Ovary (tissue), 3 donors: ENCODE measurements at regions not wholly inside any gene's neighbourhood (a gene's known extent, or its start where the extent isn't known, plus 50 kb on each side); places are given as distances from the start of the nearest gene placed in this dataset.

Experiments used
- CTCF ChIP-seq, 3 donors: fragments of 450-650 bp in 2 of 3; fragments of 200-600 bp in 1 of 3; IDR thresholded peaks; one replicate each; pipeline versions ENCODE4 v1.5.1 to v1.8.0; 2016 to 2022; ENCODE audit warnings: antibody characterized with exemption in 3 of 3, mild to moderate bottlenecking in 1 of 3
- EP300 ChIP-seq: sonication (generic); formaldehyde crosslinking; IDR thresholded peaks from one replicate; pipeline ENCODE4 v1.6.1; 2017; ENCODE audit warnings: antibody characterized with exemption
- POLR2A ChIP-seq: fragments of 450-650 bp; IDR thresholded peaks from one replicate; pipeline ENCODE4 v1.6.1; 2017; ENCODE audit warnings: antibody characterized with exemption, mild to moderate bottlenecking, moderate library complexity
- donor health status: DM: no; HTN: no; CAD: no.

- TF ChIP-seq CTCF (IDR thresholded peaks at IDR 0.05) (no peak), POLR2A (no peak), EP300 (no peak)
Observed at GRCh38 chr21:15434163-15434905, 295.4 kb upstream of the USP25 start.
